DMS 273 treated with DMSO at 0.1 percent for 48 hours (cell line): ENCODE measurements at regions not wholly inside any gene's neighbourhood (a gene's known extent, or its start where the extent isn't known, plus 50 kb on each side); places are given as distances from the start of the nearest gene placed in this dataset.
A peak's percentile ranks its signal among the peaks of the same experiment; 100 is the strongest.

Source experiments
- DNase-seq: peaks from one replicate; lab custom pipeline; 2025; lab: John Stamatoyannopoulos, UW

DNA sequence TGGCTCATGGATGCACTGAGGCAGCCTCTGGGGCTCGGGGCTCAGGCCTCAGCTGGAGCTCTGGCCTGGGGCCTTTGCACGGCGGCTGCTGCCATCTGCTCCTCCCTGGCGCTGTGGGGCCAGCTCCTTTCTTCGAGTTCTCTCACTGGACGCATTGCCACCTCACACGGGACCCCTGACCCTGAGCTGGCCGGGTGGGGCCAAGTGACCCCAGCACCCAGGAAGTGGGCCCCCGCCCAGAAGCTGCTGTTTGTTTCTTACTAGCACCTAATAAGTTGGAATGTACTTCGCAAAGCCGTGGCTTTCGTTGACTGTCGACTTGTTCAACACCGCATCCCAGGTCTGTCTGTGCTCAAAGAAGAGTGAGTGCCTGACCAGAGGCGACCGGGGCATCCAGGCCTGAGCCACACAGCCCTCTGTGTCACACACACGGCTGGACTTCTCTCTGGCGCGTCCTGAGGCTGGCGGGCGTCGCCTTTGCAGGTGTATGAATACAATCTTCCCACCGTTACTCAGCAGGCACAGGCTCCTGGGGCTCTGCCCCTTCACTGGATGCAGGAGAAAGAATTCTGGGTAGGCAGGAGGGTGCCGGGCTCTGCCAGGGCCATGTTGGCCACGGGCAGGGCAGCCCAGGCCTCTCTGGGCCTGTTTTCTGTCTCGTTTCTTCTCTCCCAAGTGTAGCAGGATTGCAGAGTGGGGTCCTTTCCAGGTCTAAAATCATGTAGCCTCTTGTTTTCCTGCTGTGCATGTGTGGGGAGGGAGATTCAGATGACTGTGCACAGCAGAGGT, 112.9 kb downstream of the DLL1 start:
- DNase-seq, result no peak

DNA sequence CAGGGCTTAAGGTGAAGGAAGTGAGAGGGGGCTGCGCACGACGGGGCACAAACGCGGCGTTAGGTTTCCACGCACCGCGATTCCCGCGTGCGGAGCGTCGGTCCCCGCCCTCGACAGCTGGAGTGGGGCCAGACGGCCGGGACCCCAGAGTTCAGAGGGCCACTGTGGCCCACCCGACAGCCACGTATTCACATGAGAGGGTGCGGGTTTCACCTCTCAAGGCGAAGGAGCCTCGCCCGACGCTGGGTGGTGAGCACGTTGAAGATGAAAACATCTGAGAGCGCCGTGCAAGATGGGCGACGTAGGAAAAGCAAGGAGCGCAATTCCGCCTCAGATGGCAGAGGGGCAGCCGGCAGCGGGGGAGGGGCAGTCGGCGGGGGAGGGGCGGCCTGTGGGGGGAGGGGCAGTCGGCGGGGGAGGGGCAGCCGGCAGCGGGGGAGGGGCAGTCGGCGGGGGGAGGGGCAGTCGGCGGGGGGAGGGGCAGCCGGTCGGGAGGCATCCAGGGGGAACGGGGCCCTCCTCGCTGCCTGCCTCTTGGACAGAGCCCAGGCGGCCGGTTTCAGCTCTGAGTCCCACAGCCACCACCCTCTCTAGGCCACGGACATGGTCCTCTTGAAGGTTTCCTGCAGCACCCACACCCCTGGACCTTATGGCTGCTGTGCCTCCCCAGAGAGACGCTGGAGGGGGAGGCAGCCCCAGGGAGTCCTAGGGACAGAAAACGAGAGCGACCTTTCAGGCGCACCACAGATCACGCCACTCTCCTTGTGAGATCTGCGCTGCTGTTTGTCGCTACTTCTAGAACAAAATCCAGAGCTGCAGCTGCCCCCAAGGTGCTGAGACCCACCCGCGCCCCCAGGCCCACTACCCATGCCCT, 113.7 kb downstream of the DLL1 start:
- DNase-seq, result no peak

DNA sequence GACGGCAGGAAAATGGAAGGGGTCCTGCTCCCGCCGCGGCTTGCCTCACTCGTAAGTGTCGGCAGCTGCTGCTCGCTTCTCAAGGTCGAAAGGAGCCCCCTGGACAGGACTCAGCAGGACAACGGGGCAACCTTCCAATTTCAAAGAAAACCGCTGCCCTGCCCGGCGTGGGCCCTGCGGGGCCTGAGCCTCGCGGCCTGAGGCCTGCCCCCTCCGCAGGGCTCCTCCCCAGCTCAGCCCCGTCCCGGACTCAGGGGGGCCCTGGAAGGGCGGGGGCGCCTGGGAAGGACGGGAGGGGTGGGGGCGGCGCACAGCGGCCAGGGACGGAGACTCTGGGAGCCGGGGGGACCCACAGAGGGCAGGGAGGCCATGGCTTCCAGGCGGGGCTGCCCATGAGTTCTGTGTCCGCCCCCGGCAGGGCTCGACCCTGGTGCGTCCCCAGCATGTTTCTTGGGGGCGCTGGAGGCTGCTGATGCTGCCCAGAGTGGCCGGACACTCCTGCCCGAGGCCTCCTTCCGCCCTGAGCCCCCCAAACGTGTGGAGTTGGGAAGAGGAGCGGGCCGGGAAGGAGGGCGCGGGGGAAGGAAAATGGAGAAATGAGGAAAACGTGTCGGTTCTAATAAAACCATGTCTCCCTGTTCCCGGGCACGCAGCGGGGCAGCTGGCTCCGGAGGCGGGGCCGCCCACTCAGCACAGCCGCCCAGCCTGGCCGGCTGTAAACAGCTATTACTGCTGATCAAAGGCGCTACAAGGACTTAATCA, 114.6 kb downstream of the DLL1 start:
- DNase-seq, result peak; percentile 31

DNA sequence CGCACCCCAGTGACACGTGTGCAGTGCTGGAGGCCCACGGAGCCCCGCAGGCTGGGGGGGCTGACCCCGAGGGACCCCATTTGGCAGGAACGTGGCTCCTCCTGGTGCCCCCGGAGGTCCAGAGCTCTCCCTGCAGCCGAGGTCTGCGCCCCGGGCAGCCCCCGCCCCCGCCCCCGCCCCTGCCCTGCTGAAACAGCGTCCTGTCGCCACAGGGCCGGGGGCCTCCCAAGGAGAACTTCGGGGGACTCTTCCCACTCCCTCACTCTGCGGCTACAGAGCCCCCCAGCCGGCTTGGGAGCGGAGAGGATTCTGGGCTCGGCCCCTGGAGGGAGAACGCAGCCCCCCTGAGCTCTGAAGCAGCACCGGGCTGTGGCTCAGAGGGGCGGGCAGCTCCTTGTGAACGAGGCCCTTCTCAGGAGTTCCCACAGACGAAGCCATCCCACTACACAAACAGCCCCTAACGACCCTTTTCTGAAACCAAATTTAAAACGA, 115.2 kb downstream of the DLL1 start:
- no peak for DNase-seq

DNA sequence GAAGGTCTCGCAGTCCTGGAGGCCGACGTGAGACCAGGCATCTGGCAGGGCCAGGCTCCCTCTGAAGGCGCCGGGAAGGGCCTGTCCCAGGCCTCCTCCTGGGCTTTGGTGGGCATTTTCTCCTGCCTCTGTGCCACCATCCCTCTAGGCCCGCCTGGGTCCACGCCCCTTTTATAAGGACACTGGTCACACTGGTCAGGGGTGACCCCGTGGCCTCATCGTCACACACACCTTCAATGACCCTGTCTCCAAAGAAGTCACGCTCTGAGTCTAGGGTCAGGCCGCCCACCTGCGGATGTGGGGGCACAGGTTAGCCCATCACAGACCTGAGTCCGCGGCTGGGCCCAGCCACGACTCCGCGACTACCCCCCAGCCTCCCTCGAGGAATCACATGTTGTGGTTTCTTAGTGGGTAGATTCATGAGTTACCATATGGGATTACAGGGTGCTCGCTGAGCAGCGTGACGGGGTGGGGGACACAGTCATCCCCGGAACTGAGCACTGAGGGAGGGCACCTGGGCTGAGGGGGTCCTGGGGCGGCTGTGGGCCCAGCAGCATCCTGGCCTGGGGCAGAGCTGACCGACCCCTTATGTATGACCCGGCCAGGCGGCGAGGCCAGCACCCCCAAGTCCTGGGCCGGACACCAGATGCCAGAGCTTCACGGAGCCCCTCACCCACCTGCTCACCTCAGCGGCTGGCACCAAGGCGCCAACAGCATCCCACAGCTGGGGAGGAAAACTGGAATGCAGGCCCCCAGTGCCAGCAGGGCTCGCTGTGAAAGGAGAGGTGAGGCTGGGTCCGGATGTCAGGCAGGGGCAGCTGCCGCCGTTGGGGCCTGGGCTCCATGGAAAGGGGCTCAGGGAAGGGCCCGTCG, 115.9 kb downstream of the DLL1 start:
- no peak for DNase-seq

DNA sequence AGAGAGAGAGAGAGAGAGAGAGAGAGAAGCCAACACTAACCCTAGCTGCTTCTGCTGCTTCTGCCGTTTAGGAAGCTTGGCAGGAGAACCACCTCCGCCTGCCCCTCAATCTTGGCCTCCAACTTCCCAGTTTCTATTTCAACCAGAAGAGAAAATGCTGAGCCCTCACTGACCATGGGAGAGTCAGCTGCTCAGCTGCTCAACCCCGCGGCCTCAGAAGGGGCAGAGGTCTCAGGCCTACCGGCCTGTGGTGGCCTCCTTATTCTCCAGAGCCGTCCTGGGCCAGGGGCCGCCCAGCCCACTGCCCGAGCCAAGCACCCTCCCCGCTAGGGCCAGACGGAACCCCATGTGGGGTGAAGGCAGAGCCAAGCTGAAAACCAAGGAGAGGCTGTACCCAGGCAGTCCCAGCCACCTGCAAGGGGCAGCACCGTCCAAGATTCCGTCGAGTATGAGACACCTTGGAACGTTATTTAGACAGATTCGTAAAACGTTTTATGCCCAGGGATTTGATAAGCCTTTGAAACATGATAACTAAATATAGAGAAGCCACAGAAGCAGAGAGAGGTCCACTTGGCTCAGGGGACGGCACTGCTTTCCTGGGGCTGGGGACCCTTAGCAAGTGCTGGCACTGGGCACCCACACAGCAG, 116.6 kb downstream of the DLL1 start:
- no peak for DNase-seq

DNA sequence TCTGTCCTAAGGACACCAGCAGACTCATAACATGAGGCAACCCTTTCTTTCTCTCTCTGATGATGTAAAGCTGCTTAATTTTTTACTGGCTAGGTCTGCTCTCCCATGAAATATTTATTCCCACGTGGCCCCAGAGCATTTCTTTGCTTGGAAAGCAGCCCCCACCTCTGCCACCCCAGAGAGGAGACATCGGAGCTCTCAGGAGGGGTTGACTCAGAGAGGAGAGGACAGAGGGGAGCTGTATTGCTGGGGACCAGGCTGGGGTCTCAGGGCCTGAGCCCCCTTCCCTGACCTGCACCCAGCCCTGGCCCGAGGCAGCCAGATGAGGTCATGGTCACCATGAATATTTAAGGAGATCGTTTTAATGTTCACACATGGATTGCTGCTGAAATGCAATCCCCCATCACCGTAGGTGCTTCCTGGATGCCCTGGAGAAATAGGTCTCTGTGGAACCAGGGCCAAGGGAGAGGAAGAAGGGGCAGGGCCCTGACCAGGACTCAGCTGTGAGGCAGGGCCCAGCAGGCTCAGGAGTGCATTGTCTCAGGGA, 117.5 kb downstream of the DLL1 start:
- DNase-seq, result no peak

DNA sequence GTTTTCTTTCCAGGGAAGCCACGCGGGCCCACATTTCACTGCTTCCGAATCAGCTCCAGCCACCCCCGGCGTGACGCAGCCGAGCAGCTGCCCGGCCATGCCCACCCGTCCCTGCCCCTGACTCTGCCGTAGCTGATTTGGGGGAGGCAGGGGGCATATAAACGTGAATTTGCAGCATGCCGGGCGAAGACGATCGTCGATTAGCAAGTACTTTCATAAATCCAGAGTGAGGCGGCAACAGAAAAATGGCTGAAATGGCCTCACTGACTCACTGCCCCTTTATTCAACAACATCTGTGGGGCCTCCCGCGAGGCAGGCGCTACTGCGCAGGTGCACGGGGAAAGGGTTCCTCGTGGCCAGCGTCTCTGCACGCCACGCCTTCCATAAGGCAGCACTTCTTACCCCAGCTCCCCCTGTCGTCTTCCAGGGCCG, 118.0 kb downstream of the DLL1 start:
- DNase-seq, result no peak

DNA sequence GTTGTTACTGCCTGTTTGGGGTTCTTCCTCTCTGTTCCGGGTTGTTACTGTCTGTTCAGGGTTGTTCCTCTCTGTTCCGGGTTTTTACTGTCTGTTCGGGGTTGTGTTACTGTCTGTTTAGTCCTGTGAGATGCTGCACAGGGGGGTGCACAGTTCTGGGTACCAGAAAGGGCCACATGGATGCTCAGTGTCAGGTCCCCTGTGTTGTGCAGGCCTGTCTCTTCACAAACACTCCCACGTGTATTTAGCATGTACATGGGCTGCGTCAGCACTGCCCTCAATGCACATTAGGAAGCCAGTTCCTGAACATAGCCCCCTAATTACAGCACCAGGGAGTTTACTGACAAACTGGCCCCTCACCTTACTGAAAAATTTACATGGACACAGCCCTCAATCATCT, 118.5 kb downstream of the DLL1 start:
- no peak for DNase-seq

DNA sequence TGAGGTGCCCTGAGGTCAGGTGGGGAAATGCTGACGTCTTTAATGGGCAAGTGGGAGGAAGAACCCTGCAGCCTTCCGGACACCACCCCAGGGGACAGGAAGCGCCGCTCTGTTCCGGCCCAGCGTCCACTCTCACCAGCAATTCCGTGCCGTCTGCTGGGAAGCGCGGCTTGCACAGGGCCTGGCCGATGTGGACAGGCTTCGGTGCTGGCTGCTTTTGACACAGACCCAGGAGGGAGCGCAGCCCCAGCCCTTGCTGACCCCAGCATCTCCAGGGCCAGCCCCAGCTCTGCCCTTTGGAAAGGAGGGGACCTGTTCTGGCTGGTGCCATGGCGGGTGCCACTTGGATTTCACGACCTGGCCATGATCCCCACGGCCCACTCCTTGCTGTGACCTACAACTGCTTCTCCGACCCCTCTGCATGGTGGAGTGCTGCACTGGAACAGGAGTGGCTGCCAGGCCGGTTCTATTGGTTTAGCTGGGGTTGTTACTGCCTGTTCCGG, 123.2 kb downstream of the DLL1 start:
- no peak for DNase-seq

DNA sequence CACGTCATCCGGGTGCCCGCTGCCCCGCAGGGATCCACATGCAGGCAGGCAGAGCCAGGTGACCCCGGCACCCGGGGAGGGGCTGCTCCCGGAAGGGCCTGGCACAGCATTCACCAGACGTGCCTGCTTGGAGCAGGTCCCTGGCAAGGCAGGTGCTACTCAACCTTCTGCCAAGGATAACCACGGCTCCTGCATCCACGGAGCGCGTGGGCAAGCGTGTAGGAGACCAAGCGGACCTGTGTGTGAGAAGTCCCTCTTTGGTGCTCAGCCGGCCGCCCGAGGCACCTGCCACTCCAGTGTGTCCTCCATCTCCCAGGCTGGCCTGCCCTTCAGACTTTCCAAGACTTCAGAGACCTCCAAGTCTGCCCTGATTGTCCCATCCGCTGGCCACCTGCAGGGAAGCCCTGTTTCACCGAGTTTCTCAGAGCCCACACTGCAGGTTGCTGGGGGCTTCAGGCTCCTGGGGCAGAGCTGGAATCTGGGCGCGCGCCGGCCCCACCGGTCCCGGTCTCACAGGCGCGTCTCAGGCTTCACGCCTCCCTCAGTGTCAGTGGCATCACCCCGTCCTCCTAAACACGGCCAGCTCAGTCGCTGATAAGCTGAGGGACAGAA, 124.3 kb downstream of the DLL1 start:
- DNase-seq, result no peak

DNA sequence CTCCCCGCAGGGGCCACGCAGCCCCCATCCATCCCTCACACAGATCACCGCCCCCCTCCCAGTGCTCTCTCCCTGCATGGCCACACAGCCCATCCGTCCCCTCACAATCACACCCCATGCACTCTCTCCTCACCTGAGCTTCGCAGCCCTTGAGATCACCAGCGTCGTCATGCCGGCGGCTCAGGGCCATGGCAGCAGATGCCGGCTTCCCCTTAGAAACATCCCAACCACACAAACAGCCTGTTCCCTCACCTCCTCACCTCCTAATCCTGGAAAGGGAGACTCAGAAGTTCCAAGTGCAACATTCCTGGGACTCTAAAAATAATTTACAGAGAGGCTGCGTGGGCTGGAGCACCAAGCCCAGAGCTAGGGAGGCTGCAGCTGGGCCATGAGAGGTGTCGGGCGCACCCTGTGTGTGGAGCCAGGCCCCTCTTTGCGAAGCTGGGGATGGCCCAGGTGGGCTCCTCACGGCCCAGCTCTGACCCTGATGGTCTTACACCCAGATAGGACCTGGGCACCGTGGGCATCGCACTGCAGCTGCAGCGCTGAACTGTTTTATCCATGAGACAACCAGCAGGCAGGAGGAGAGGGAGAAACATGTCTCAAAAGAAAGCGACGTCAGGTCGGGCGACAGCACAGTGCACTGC, 125.3 kb downstream of the DLL1 start:
- no peak for DNase-seq

DNA sequence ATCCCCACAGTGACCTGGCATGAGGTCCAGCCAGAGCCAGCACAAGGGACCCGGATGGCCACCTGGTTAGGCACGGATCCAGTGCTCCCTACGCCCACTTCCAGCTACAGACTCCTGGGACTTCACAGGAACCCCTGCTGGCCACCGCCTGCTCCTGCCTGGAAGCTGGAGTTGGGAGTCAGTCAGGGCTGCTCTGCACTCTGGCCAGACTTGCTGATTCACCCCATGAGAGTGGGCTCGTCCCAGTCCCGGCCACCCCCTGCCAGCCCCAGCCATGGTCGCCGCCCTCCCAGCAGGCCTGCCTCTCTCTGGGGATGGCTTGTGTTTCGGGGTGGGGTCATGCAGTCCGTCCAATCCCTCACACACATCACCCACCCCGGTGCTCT, 125.8 kb downstream of the DLL1 start:
- DNase-seq, result no peak

DNA sequence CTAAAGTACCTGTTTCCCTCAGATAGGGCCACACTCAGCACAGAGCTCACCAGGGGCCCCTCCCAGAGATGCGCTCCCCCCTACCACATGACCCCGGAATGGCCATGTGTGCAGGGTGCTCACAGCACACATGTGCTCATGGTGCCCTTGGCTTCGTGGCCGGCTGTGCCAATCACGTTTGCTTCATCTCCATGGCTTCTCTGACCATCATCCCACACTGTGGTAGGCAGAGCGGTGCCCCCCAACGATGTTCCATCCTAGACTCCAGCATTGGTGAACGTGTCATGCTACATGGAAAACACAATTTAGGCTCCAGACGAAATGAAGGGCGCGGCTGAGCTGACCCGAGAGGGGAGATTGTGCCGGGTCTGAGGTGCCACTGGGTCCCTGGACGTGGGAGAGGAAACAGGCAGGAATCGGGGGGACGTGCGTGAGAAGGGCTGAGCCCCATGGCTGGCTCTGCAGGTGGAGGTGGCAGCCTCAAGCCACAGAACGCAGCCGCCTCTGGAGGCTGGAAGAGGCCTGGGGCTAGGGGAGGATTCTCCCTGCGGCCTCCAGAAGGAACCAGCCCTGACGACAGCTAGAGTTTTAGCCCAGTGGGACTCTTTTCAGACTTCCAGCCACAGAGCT, 126.5 kb downstream of the DLL1 start:
- no peak for DNase-seq

DNA sequence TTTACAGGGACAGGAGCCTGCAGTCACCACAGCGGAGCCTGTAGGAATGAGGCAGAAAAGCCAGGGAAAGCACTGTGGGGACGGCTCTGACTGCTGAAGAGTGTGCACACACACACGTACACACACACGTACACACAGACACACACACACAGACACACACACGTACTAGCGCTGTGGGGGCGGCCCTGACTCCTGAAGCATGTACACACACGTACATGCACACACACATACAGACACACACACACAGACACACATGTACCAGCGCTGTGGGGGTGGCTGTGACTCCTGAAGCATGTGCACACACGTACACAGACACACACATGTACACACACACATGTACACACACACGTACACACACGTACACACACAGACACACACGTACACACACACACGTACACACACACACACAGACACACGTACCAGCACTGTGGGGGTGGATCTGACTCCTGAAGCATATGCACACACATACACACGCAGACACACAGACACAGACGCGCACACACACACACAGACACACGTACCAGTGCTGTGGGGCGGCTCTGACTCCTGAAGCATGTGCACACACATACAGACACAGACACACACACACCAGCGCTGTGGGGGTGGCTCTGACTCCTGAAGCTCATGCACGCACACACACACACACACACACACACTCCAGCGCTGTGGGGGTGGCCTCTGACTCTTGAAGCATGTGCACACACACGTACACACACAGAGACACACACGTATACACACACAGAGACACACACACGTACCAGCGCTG, 127.3 kb downstream of the DLL1 start:
- DNase-seq, result no peak

DNA sequence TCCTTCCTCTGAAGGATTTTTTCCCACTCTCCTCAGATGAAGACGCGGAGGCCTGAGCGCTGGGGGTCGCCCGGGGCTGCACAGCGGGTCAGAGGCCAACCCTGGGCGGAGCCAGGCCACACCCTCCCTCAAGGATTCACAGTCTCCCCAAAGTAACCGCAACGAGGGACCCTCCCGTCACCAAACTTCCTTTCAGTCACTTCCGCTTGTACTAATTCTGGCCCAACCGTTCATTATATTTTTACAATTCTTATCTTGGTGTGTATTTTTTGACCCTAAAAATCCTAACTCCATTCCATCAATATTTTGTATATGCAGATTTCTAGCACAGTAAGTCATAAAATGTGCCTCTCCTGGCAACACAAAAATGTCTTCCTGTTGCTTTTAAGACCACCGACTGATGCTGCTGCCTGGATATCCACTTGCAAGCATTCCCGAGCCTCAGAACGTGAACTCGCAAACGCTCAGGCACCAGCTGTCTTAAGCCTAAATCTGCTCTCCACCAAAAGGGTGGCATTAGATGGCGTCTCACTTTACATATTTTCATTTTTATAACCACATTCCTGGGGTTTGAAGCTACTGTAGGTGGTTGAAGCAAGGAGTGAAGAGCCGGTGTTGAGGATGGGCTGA, 128.0 kb downstream of the DLL1 start:
- no peak for DNase-seq

DNA sequence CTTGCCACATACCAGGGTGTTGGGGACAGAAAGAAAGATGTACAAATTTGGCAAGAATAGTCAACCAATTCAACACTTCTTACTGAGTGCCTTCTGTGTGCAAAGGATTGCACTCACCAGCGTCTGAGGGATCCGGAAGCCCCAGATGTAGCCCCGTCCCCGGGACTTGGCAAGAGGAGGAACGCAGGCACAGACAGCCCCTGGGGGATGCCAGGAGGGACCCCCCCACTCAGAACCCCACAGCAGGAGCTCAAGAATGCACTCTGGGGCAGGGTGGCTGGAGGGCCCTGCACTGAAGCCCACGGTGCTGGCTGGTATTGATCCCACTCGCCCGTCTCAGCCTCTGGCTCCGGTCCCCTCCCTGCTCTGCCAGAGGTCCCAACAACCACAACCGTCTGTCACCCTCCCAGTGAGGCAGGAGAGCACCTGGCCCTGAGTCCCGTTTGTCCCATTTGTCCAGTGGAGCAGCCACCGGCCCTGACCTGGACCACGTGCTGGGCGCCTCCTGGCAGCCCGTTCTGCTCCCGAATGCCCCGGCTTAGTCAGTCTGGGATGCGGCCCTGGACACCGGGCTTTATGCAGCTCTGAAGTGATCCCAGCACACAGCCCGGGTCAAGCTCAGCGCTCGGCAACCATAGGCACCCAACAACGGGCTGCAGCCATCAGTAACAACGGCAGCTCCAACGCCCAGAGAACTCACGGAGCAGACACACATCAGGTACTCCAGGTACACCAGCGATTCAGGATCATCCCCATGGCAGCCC, 128.7 kb downstream of the DLL1 start:
- no peak for DNase-seq
